ENCODE measurements at regions not wholly inside any gene's neighbourhood (a gene's known extent, or its start where the extent isn't known, plus 50 kb on each side); places are given as distances from the start of the nearest gene placed in this dataset.
"Not testable (repeated sequence)": the region's sequence is repeated elsewhere in the genome, so short reads cannot be mapped to it uniquely, and the experiment has no call there.

DNA sequence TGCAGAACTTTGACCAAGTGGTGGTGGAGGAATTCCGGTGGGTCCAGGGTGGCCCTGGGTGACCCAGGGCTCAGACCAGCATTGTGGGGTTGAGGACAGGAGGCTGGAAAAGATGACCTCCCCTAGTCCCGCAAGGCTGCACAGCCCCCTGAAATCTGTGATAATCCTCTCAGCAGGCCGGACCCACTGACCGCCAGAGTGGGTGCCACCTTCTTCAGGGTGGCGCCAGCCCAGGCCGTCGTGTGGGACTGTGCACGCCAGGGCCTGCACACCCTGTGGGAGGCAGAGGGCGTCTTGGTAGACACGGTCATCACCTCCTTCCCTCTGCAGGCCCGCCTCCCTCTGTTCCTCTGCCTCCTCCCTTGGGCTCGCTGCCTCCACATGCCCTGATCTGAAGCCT lies 137.7 kb downstream of the TBC1D2B start:
- 83 to 93% (median 88%) methylated on average over 12 of the region's 12 CpGs for WGBS, 5 donors
- Histone ChIP-seq H3K4me1 (peaks cover 0 to 11% (median 2%) of the 10 kb centered on the region in 6 donors), H3K4me3 (no peak overlapping the region), H3K9me3 (no peaks in the 10 kb centered on the region), H3K36me3 (no peaks in the 10 kb centered on the region), H3K27ac (no peak overlapping the region), H3K27me3 (replicated peaks in 1 of 7) (no peaks in the 10 kb centered on the region)
- intact Hi-C loops (cut with DNase I; ENCODE audit: low total_unique reads) = no loop called here
- TF ChIP-seq POLR2A (IDR thresholded peaks at IDR 0.05) (no peak), POLR2AphosphoS5 (IDR thresholded peaks at IDR 0.05) (no peak)
- TF ChIP-seq, protein P1, sequence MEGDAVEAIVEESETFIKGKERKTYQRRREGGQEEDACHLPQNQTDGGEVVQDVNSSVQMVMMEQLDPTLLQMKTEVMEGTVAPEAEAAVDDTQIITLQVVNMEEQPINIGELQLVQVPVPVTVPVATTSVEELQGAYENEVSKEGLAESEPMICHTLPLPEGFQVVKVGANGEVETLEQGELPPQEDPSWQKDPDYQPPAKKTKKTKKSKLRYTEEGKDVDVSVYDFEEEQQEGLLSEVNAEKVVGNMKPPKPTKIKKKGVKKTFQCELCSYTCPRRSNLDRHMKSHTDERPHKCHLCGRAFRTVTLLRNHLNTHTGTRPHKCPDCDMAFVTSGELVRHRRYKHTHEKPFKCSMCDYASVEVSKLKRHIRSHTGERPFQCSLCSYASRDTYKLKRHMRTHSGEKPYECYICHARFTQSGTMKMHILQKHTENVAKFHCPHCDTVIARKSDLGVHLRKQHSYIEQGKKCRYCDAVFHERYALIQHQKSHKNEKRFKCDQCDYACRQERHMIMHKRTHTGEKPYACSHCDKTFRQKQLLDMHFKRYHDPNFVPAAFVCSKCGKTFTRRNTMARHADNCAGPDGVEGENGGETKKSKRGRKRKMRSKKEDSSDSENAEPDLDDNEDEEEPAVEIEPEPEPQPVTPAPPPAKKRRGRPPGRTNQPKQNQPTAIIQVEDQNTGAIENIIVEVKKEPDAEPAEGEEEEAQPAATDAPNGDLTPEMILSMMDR (IDR thresholded peaks at IDR 0.05 in 8 of 11, conservative IDR thresholded peaks at IDR 0.05 in 3 of 11) = no peak
- DNase-seq = no peak

DNA sequence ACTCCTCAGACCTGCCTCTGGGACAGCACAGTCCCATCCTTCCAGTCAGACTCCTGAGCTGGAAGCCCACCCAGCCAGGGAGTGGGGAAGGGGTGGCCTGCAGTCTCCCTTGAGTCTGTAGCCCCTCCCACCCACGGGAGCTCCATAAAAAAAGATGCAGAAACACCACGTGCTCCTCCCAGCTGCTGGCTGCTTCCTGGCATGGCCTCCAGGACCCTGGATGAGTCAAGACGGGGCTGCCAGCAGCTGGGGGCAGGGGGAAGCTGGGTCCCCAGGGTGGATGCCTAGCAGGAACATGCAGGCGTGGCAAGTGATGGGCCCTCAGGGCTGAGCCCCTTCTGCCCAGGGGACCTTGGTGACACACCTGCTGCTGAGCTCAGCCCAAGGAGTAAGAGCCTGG lies 138.5 kb downstream of the TBC1D2B start:
- WGBS, 5 donors = 16 to 47% (median 23%) methylated on average over 2 to 4 of the region's 4 CpGs
- H3K36me3 ChIP-seq; H3K27ac ChIP-seq; H3K4me3 ChIP-seq; H3K27me3 ChIP-seq (replicated peaks in 1 of 7); H3K4me1 ChIP-seq; intact Hi-C loops (cut with DNase I; ENCODE audit: low total_unique reads); H3K9me3 ChIP-seq; DNase-seq: not testable (repeated sequence)

DNA sequence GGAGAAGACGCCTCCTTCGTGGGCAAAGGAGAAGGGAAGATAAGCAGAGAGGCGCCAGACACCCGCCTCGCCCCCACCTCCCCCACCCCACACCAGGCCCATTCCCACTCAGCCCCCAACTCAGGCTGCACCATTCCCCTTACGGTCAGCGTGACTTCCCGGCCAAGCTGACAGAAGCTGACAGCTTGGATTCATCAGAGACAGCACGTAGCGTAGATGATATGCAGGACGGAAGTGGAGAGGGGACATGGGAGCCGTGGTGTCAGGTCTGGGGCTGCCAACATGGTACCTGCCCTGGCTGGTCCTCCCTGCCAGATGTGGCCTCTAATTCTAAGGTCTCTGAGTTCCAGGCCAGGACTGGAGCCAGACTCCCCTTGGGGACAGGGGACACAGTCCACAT lies 139.0 kb downstream of the TBC1D2B start:
- 79 to 93% (median 87%) methylated on average over 8 to 12 of the region's 12 CpGs for WGBS, 5 donors
- intact Hi-C loops (cut with DNase I; ENCODE audit: low total_unique reads); H3K27ac ChIP-seq; DNase-seq; H3K9me3 ChIP-seq; H3K36me3 ChIP-seq; H3K4me3 ChIP-seq; H3K27me3 ChIP-seq (replicated peaks in 1 of 7); H3K4me1 ChIP-seq: not testable (repeated sequence)

DNA sequence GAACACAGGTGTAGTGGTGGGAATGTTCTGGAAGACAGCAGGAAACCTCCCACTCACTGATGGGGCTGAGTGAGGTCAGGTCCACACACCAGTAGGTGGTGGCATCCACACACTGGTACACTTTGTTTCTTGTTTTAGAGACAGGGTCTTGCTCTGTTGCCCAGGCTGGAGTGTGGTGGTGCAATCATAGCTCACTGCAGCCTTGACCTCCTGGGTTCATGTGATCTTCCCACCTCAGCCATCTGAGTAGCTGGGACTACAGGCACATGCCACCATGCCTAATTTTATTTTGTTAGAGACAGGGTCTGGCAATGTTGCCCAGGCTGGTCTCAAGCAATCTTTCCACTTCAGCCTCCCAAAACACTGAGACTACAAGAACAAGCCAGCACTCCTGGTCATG lies 140.9 kb downstream of the TBC1D2B start:
- intact Hi-C loops (cut with DNase I; ENCODE audit: low total_unique reads); H3K27ac ChIP-seq; H3K9me3 ChIP-seq; H3K4me1 ChIP-seq; H3K4me3 ChIP-seq; DNase-seq; H3K36me3 ChIP-seq; H3K27me3 ChIP-seq (replicated peaks in 1 of 7): not testable (repeated sequence)

DNA sequence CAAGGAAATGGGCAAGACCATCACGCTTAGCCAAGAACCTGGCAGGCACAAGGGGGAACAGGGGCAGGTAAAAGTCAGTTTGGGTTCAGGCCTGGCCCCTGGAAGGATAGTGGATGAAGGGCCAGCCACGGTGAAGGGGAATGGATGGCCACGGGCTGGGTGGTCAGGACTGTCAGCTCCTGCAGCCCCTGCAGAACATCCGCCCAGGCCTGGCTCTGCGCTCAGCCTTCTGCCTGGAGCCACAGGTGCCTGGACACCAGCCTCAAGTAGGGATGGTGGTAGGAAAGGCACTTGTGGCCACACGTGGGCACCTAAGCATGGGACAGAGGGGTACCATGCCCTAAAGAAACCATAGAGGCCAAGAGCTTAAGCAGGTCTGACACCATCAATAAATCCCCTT lies 143.0 kb downstream of the TBC1D2B start:
- H3K36me3 ChIP-seq; H3K9me3 ChIP-seq; H3K27me3 ChIP-seq (replicated peaks in 1 of 7); DNase-seq; H3K27ac ChIP-seq; intact Hi-C loops (cut with DNase I; ENCODE audit: low total_unique reads); H3K4me1 ChIP-seq; H3K4me3 ChIP-seq: not testable (repeated sequence)
- WGBS, 5 donors = 82 to 96% (median 93%) methylated on average over 4 to 6 of the region's 6 CpGs

DNA sequence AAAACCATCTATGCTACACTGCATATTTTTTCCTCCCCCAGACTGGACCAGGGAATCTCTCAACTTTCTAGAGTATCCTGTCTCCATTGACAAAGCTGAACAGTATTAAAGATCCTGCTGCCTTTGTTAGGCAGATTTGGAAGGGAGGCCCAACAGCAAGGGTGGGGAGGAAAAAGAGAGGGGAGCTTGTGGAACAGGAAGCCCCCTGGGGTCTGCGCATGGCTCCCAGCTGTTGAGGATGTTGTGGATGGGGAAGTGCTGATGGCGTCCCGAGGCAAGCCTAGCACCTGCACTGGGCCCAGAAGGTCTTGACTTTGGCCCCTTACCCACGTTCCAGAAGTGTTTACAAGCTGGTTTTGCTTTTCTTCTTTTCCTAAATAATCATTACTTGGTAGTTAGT lies 146.6 kb downstream of the TBC1D2B start:
- H3K4me1 ChIP-seq; H3K27ac ChIP-seq; H3K27me3 ChIP-seq (replicated peaks in 1 of 7); H3K9me3 ChIP-seq; DNase-seq; intact Hi-C loops (cut with DNase I; ENCODE audit: low total_unique reads); H3K36me3 ChIP-seq; H3K4me3 ChIP-seq: not testable (repeated sequence)
- WGBS, 5 donors = 14 to 37% (median 26%) methylated on average over 1 to 4 of the region's 4 CpGs

DNA sequence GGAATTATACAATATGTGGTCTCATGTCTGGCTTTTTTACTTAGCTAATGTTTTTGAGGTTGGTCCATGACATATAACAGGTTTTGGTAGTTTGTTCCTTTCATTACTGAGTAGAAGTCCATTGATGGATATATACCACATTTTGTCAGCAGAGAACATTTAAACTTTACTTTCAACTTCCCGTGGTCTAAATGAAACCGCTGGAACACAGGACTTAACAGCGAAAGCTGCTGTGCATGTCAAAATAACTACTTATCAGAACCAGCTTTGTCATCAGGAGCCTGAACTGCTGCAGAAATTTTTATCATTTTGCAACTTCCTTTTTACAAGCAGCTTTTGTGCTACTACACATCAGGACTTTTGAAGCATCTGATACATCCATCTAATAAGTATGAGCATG lies 147.0 kb downstream of the TBC1D2B start:
- WGBS, 5 donors = 3 to 8% (median 4%) methylated on average over 3 of the region's 3 CpGs
- intact Hi-C loops (cut with DNase I; ENCODE audit: low total_unique reads) = not testable (repeated sequence)

DNA sequence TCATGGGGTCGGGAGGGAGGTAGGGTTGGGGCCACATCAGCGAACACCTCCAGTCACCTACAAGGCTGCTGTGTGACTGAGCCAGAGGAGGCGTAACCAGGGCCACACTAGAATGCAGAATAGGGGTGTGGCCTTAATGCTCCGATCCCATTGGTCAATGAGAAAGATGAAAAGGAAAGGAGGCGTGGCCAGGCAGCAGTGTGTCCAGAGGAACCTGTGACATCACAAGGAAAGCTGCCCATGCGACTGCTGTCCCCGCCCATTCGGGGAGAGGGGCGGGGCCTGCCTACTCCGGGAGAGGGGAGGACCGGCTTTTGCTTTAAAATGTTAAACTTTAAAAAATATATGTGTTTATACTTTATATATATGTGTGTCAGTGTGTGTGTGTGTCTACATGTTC lies 150.7 kb downstream of the TBC1D2B start:
- intact Hi-C loops (cut with DNase I; ENCODE audit: low total_unique reads); H3K4me3 ChIP-seq; H3K27ac ChIP-seq; H3K4me1 ChIP-seq; H3K36me3 ChIP-seq; H3K27me3 ChIP-seq (replicated peaks in 1 of 7); H3K9me3 ChIP-seq; DNase-seq: not testable (repeated sequence)
- 85 to 94% (median 90%) methylated on average over 11 of the region's 11 CpGs for WGBS, 5 donors

More for the DNA sequence above, 147.0 kb downstream of the TBC1D2B start:
- H3K27me3 ChIP-seq (replicated peaks in 1 of 7); DNase-seq; H3K4me1 ChIP-seq; H3K36me3 ChIP-seq; H3K4me3 ChIP-seq; H3K9me3 ChIP-seq; H3K27ac ChIP-seq: not testable (repeated sequence)

DNA sequence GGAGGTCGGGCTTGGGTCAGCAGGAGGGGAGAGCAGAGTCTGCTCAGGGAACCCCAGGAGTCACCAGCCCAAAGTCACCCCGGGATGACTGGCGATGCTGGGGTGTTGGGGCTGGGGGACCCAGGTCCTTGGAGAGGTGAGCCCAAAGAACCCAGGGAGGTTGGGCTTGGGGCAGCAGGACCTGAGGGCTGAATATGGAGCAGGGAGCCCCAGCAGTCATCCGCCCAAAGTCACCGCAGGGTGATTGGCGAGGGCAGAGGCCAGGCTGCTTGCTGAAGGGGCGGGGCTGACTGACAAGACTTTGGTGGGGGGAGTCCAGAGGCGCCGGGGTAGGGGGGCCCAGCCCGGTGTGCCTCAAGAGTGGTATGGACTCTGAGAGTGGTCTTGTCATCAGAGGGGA lies 151.2 kb downstream of the TBC1D2B start:
- DNase-seq; H3K4me3 ChIP-seq; H3K27me3 ChIP-seq (replicated peaks in 1 of 7); H3K4me1 ChIP-seq; intact Hi-C loops (cut with DNase I; ENCODE audit: low total_unique reads); H3K36me3 ChIP-seq; H3K27ac ChIP-seq; H3K9me3 ChIP-seq: not testable (repeated sequence)
- 84 to 99% (median 95%) methylated on average over 7 to 9 of the region's 10 CpGs for WGBS, 5 donors

DNA sequence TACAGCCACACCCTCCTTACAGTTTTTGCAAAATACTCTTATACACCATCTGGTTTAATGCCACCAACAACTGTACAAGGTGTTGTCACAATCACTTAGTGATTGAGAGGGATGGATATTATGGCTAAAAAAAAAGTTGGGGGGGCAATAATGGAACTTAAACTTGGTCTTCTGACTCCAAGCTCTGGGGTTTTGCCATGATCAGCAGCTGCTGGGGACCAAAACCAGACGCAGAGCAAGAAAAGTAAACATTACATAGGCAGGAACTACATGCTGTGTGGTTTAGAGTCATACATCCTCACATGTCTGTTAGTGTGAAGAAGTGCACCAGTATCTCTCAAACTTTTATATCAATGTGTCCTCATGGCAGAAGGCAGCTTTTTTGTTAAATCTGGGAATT lies 152.4 kb downstream of the TBC1D2B start:
- H3K36me3 ChIP-seq; H3K4me3 ChIP-seq; DNase-seq; H3K27me3 ChIP-seq (replicated peaks in 1 of 7); H3K4me1 ChIP-seq; H3K27ac ChIP-seq; H3K9me3 ChIP-seq; intact Hi-C loops (cut with DNase I; ENCODE audit: low total_unique reads): not testable (repeated sequence)
- 33 to 68% (median 45%) methylated on average over 1 of the region's 1 CpG for WGBS, 5 donors
